Esophagus squamous epithelium (tissue), 4 donors: ENCODE measurements at regions not wholly inside any gene's neighbourhood (a gene's known extent, or its start where the extent isn't known, plus 50 kb on each side); places are given as distances from the start of the nearest gene placed in this dataset.

Experiments
- CTCF ChIP-seq, 6 experiments: fragments of 450-650 bp in 4 of 6; fragments of 200-600 bp in 2 of 6; sonication (generic) in 2 of 6; IDR thresholded peaks; one replicate each; pipeline ENCODE4 v1.5.1; 2016 to 2019; ENCODE audit warnings: antibody characterized with exemption in 6 of 6, mild to moderate bottlenecking in 4 of 6, moderate library complexity in 4 of 6
- POLR2A ChIP-seq, 4 donors: fragments of 450-650 bp; IDR thresholded peaks; one replicate each; pipeline ENCODE4 v1.6.1; 2017; ENCODE audit warnings: antibody characterized with exemption in 4 of 4, mild to moderate bottlenecking in 4 of 4, moderate library complexity in 3 of 4

GRCh38 chr9:11577522-11577921 is 964.7 kb upstream of the PTPRD start:
- TF ChIP-seq POLR2A (IDR thresholded peaks at IDR 0.05), result no peak
- TF ChIP-seq CTCF (IDR thresholded peaks at IDR 0.05), result no peak
